Ovary (tissue), 3 donors: ENCODE measurements at regions not wholly inside any gene's neighbourhood (a gene's known extent, or its start where the extent isn't known, plus 50 kb on each side); places are given as distances from the start of the nearest gene placed in this dataset.

Source experiments
- EP300 ChIP-seq: sonication (generic); formaldehyde crosslinking; IDR thresholded peaks from one replicate; pipeline ENCODE4 v1.6.1; 2017; ENCODE audit warnings: antibody characterized with exemption
- POLR2A ChIP-seq: fragments of 450-650 bp; IDR thresholded peaks from one replicate; pipeline ENCODE4 v1.6.1; 2017; ENCODE audit warnings: antibody characterized with exemption, mild to moderate bottlenecking, moderate library complexity
- TF ChIP-seq, protein P1 (sequence below), 3 donors: fragments of 450-650 bp in 2 of 3; fragments of 200-600 bp in 1 of 3; IDR thresholded peaks; one replicate each; pipeline versions ENCODE4 v1.5.1 to v1.8.0; 2016 to 2022; ENCODE audit warnings: antibody characterized with exemption in 3 of 3, mild to moderate bottlenecking in 1 of 3
- donor health status: DM: no; HTN: no; CAD: no.

DNA sequence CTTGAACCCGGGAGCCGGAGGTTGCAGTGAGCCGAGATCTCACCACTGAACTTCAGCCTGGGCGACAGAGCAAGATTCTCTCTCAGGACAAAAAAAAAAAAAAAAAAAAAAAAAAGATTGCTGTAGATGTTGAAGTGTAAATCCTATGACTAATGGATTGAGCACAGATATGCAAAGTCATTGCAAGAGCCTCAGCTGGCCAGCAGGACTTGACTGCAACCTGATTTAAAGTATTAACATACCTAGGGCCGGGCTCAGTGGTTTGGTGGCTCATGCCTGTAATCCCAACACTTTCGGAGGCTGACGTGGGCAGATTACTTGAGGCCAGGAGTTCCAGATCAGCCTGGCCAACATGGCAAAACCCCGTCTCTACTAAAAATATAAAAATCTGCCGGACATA is 69.6 kb upstream of the EPCAM start:
- TF ChIP-seq, protein P1, sequence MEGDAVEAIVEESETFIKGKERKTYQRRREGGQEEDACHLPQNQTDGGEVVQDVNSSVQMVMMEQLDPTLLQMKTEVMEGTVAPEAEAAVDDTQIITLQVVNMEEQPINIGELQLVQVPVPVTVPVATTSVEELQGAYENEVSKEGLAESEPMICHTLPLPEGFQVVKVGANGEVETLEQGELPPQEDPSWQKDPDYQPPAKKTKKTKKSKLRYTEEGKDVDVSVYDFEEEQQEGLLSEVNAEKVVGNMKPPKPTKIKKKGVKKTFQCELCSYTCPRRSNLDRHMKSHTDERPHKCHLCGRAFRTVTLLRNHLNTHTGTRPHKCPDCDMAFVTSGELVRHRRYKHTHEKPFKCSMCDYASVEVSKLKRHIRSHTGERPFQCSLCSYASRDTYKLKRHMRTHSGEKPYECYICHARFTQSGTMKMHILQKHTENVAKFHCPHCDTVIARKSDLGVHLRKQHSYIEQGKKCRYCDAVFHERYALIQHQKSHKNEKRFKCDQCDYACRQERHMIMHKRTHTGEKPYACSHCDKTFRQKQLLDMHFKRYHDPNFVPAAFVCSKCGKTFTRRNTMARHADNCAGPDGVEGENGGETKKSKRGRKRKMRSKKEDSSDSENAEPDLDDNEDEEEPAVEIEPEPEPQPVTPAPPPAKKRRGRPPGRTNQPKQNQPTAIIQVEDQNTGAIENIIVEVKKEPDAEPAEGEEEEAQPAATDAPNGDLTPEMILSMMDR (IDR thresholded peaks at IDR 0.05), result no peak
- TF ChIP-seq EP300, result no peak
- TF ChIP-seq POLR2A, result no peak
